GM12891 (cell line): ENCODE measurements at regions not wholly inside any gene's neighbourhood (a gene's known extent, or its start where the extent isn't known, plus 50 kb on each side); places are given as distances from the start of the nearest gene placed in this dataset.

Source experiments
- POLR2AphosphoS5 ChIP-seq: IDR thresholded peaks from 2 replicates; pipeline ENCODE4 v1.6.1; 2011; ENCODE audit warnings: low read depth, low read length, control low read depth
- POU2F2 ChIP-seq: IDR thresholded peaks from 2 replicates; pipeline ENCODE4 v1.6.1; 2011; ENCODE audit warnings: low read depth, mild to moderate bottlenecking, control low read depth, low read length, moderate library complexity

DNA sequence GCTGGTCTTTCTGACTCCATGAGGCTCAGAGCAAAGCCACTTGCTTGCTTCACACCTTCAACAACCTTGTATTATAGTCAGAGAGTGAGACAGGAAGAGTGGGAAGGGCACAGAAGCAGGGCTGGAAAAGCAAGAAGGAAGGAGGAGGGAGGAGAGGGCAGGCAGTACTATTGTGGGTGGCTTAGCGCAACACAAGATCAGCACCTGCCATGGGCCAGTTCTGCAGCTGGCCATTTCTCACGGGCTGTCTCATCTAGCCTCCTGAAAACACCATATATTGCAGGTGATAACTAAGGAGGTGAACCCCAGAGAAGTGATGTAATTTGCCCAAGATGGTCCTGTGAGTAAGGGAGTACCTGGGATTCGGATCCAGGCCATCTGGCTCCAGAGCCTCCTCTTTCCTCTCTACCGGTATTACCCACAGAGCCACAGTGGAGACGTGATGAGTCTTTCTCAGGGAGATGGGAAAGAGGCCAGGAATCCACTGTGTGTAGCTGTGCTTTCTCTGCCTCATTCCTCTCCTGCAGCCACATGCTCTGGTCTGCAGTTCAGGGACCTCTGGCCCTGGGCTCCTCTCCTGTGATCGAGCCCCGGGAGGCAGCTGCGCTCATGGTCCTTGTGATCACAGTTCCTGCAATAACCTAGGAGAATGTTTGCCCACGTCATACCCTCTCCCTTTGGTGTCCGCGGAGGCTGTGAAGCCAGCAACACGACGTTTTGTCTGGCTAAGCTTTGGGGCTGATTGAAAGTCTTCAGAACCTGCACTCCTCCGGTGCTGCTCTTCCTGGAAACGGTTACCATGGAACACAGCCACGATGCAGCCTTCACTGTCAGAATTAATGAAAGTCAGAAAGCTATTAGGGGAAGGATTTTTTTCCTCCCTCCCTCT, 178.1 kb upstream of the CCL2 start:
- TF ChIP-seq POU2F2 (no peak), POLR2AphosphoS5 (no peak)
